Astrocyte (in vitro differentiated cells and primary cell): ENCODE measurements at regions not wholly inside any gene's neighbourhood (a gene's known extent, or its start where the extent isn't known, plus 50 kb on each side); places are given as distances from the start of the nearest gene placed in this dataset.

Experiments
- DNase-seq: peaks from one replicate; pipeline ENCODE4 v3.0.0-alpha.2; 2010; ENCODE audit warnings: low read depth
- FAIRE-seq: peaks from 2 replicates; lab custom pipeline; 2011; peaks lifted over from hg19 to GRCh38; lab: Jason Lieb, UNC
- H2AFZ ChIP-seq: 2 replicates; pipeline ENCODE4 v1.6.0; 2012; ENCODE audit warnings: low read depth, low read length, inconsistent platforms
- H3K27ac ChIP-seq: 2 replicates; pipeline ENCODE4 v1.5.1; 2011; ENCODE audit warnings: low read depth, low read length, inconsistent platforms
- H3K27me3 ChIP-seq: 2 replicates; pipeline ENCODE4 v1.6.0; 2011; ENCODE audit warnings: low read length, inconsistent platforms; ENCODE audit not compliant: insufficient read depth
- H3K36me3 ChIP-seq: 2 replicates; pipeline ENCODE4 v1.5.1; 2011; ENCODE audit warnings: low read length, inconsistent platforms; ENCODE audit not compliant: insufficient read depth
- H3K4me1 ChIP-seq: 2 replicates; pipeline ENCODE4 v1.5.1; 2011; ENCODE audit warnings: low read length, inconsistent platforms; ENCODE audit not compliant: insufficient read depth
- H3K4me2 ChIP-seq: 2 replicates; pipeline ENCODE4 v1.6.0; 2012; ENCODE audit warnings: low read length, inconsistent platforms
- H3K4me3 ChIP-seq: 2 replicates; pipeline ENCODE4 v1.5.1; 2011; ENCODE audit warnings: low read depth, mild to moderate bottlenecking, low read length, inconsistent platforms; ENCODE audit not compliant: insufficient read depth
- H3K79me2 ChIP-seq: 2 replicates; pipeline ENCODE4 v1.6.0; 2012; ENCODE audit warnings: mild to moderate bottlenecking, low read length, inconsistent platforms; ENCODE audit not compliant: insufficient read depth
- H3K9ac ChIP-seq: 2 replicates; pipeline ENCODE4 v1.6.0; 2012; ENCODE audit warnings: mild to moderate bottlenecking, low read length, inconsistent platforms
- H3K9me3 ChIP-seq: 2 replicates; pipeline ENCODE4 v1.5.1; 2012; ENCODE audit warnings: low read depth, mild to moderate bottlenecking, low read length, inconsistent platforms; ENCODE audit not compliant: insufficient read depth
- H4K20me1 ChIP-seq: 2 replicates; pipeline ENCODE4 v1.6.0; 2012; ENCODE audit warnings: low read length, inconsistent platforms; ENCODE audit not compliant: insufficient read depth
- H3K27ac Mint-ChIP-seq: one replicate; pipeline ENCODE4 v1.8.0; 2021; ENCODE audit warnings: mild to moderate bottlenecking, mixed read lengths; ENCODE audit not compliant: unreplicated experiment
- H3K27me3 Mint-ChIP-seq: one replicate; pipeline ENCODE4 v1.8.0; 2021; ENCODE audit warnings: low read depth, mixed read lengths; ENCODE audit not compliant: unreplicated experiment
- H3K36me3 Mint-ChIP-seq: one replicate; pipeline ENCODE4 v1.8.0; 2021; ENCODE audit warnings: low read depth, mixed read lengths; ENCODE audit not compliant: unreplicated experiment
- H3K4me1 Mint-ChIP-seq: one replicate; pipeline ENCODE4 v1.8.0; 2021; ENCODE audit warnings: low read depth, mixed read lengths; ENCODE audit not compliant: unreplicated experiment
- H3K4me3 Mint-ChIP-seq: one replicate; pipeline ENCODE4 v1.8.0; 2021; ENCODE audit warnings: mild to moderate bottlenecking, moderate library complexity, mixed read lengths; ENCODE audit not compliant: unreplicated experiment
- H3K9me3 Mint-ChIP-seq: one replicate; pipeline ENCODE4 v1.8.0; 2021; ENCODE audit warnings: mild to moderate bottlenecking, mixed read lengths; ENCODE audit not compliant: unreplicated experiment
- EZH2 ChIP-seq: IDR thresholded peaks from 2 replicates; pipeline ENCODE4 v1.6.1; 2012; ENCODE audit warnings: mild to moderate bottlenecking, low read length, inconsistent platforms; ENCODE audit not compliant: insufficient read depth
- TF ChIP-seq, protein P1 (sequence below): IDR thresholded peaks from 2 replicates; pipeline ENCODE4 v1.5.1; 2011; ENCODE audit warnings: low read depth, mild to moderate bottlenecking, inconsistent platforms, low read length, moderate library complexity; ENCODE audit not compliant: insufficient read depth

DNA sequence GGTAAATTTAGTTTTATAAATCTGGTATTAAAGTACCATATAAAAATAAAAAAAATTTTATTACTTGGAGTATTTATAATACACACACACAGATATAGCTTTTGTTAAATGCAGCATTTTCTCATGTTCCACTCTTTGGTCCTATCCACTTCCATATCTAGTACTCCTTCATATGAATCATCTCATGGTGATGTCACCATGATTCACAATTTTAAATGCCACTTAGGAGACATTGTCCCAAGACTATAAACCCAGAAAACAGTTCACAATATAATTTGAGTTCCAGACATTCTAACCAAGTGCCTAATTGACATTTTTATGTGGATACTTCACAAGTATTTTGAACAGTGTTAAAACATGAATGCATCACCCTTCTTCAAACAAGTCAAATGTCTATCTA is 1398.3 kb downstream of the DSC3 start:
- no peak overlapping the region for H3K27ac Mint-ChIP-seq
- Histone ChIP-seq H3K9ac (no peak overlapping the region), H3K9me3 (no peaks in the 10 kb centered on the region), H3K27ac (no peak overlapping the region), H3K27me3 (no peaks in the 10 kb centered on the region), H3K79me2 (no peaks in the 10 kb centered on the region), H3K36me3 (no peaks in the 10 kb centered on the region), H2AFZ (no peak overlapping the region), H4K20me1 (no peaks in the 10 kb centered on the region), H3K4me2 (no peak overlapping the region), H3K4me3 (no peak overlapping the region), H3K4me1 (no peaks in the 10 kb centered on the region)
- no peak for TF ChIP-seq EZH2
- TF ChIP-seq, protein P1, sequence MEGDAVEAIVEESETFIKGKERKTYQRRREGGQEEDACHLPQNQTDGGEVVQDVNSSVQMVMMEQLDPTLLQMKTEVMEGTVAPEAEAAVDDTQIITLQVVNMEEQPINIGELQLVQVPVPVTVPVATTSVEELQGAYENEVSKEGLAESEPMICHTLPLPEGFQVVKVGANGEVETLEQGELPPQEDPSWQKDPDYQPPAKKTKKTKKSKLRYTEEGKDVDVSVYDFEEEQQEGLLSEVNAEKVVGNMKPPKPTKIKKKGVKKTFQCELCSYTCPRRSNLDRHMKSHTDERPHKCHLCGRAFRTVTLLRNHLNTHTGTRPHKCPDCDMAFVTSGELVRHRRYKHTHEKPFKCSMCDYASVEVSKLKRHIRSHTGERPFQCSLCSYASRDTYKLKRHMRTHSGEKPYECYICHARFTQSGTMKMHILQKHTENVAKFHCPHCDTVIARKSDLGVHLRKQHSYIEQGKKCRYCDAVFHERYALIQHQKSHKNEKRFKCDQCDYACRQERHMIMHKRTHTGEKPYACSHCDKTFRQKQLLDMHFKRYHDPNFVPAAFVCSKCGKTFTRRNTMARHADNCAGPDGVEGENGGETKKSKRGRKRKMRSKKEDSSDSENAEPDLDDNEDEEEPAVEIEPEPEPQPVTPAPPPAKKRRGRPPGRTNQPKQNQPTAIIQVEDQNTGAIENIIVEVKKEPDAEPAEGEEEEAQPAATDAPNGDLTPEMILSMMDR, result no peak
- H3K4me1 Mint-ChIP-seq, result peaks cover 4% of the 10 kb centered on the region
- no peaks in the 10 kb centered on the region for H3K36me3 Mint-ChIP-seq
- no peaks in the 10 kb centered on the region for H3K27me3 Mint-ChIP-seq
- DNase-seq (peak; percentile 40), FAIRE-seq (peak; percentile 72)
- H3K9me3 Mint-ChIP-seq, result no peaks in the 10 kb centered on the region
- H3K4me3 Mint-ChIP-seq, result no peak overlapping the region

DNA sequence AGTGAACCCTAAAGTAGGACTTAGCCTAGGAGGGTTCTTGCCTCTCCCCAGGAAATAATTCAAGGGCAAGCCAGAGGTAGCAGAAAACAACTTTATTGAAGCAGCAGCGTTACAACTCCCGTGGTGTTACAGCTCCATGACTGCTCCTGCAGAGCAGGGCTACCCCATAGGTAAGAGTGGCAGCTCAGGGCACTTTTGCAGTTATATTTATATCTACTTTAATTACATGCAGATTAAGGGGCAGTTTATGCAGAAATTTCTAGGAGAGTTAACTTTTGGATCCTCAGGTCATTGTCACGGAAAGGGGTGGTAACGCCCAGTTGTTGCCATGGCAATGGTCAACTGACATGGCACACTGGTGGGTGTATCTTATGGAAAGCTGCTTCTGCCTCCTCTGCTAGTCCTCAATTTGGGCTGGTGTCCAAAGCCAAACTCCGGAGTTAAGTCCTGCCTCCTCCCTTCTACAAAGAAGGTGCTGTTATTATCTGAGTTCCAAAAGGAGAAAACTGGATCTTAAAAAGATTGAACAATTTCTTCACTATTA is 1413.0 kb downstream of the DSC3 start:
- DNase-seq (no peak), FAIRE-seq (no peak)
- H2AFZ ChIP-seq, result no peak overlapping the region
- no peaks in the 10 kb centered on the region for H3K36me3 ChIP-seq
- no peaks in the 10 kb centered on the region for H3K4me1 ChIP-seq
- H3K27me3 Mint-ChIP-seq, result no peaks in the 10 kb centered on the region
- H3K36me3 Mint-ChIP-seq, result no peaks in the 10 kb centered on the region
- H3K27me3 ChIP-seq, result no peaks in the 10 kb centered on the region
- no peaks in the 10 kb centered on the region for H3K9me3 Mint-ChIP-seq
- no peaks in the 10 kb centered on the region for H3K9me3 ChIP-seq
- H3K79me2 ChIP-seq, result no peaks in the 10 kb centered on the region
- no peak overlapping the region for H3K27ac Mint-ChIP-seq
- no peak overlapping the region for H3K27ac ChIP-seq
- no peak for TF ChIP-seq EZH2
- TF ChIP-seq, protein P1, result no peak
- no peak overlapping the region for H3K4me3 Mint-ChIP-seq
- H4K20me1 ChIP-seq, result no peaks in the 10 kb centered on the region
- H3K9ac ChIP-seq, result no peak overlapping the region
- no peak overlapping the region for H3K4me3 ChIP-seq
- H3K4me1 Mint-ChIP-seq, result no peaks in the 10 kb centered on the region
- H3K4me2 ChIP-seq, result no peak overlapping the region

DNA sequence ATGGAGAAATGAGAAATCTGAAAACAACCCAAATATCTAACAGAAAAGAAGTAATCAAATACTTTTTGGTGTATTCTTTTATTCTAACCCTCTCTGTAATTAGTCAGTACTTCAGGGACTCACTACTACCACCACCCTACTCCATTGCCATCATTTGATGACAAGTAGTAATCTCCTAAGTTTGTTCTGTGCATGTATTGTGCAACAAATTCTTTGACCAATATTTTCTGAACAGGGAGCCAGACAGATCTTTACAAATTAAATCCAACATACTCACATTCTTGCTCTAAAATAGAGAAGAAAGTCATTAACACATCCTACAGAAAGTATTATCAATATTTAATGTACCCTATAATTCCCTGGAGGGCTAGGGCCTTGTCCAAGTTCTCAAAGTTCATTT is 1416.4 kb downstream of the DSC3 start:
- H3K27ac ChIP-seq, result no peak overlapping the region
- no peak overlapping the region for H3K4me3 ChIP-seq
- Mint-ChIP-seq H3K4me1 (no peaks in the 10 kb centered on the region), H3K27ac (no peak overlapping the region), H3K4me3 (no peak overlapping the region), H3K36me3 (no peaks in the 10 kb centered on the region), H3K27me3 (no peaks in the 10 kb centered on the region), H3K9me3 (no peaks in the 10 kb centered on the region)
- H3K4me1 ChIP-seq, result no peaks in the 10 kb centered on the region
- no peak overlapping the region for H2AFZ ChIP-seq
- no peak overlapping the region for H3K4me2 ChIP-seq
- no peak for FAIRE-seq
- H3K79me2 ChIP-seq, result no peaks in the 10 kb centered on the region
- TF ChIP-seq EZH2, result no peak
- TF ChIP-seq, protein P1, result no peak
- no peaks in the 10 kb centered on the region for H4K20me1 ChIP-seq
- no peak for DNase-seq
- no peaks in the 10 kb centered on the region for H3K36me3 ChIP-seq
- H3K9me3 ChIP-seq, result no peaks in the 10 kb centered on the region
- H3K9ac ChIP-seq, result no peak overlapping the region
- no peaks in the 10 kb centered on the region for H3K27me3 ChIP-seq
